LNCaP clone FGC (cell line): ENCODE measurements at regions not wholly inside any gene's neighbourhood (a gene's known extent, or its start where the extent isn't known, plus 50 kb on each side); places are given as distances from the start of the nearest gene placed in this dataset.

ENCODE experiments used
- DNase-seq: peaks from one replicate; pipeline ENCODE4 v3.0.0-alpha.2; 2011; ENCODE audit warnings: low read depth
- H3K4me3 ChIP-seq: 2 replicates; pipeline ENCODE4 v1.5.1; 2011; ENCODE audit warnings: mild to moderate bottlenecking, low read depth, low read length, control low read depth
- CTCF ChIP-seq: IDR thresholded peaks from 2 replicates; pipeline ENCODE4 v1.5.1; 2012; ENCODE audit warnings: mild to moderate bottlenecking; ENCODE audit not compliant: control insufficient read depth, insufficient read depth; ENCODE audit errors: extremely low read depth

- no peak for TF ChIP-seq CTCF
- DNase-seq = no peak
- no peak overlapping the region for H3K4me3 ChIP-seq
These were observed 143.6 kb downstream of the RCHY1 start for GRCh38 chr4:75370576-75370975.

GRCh38 chr4:75345423-75345822, 168.8 kb downstream of the RCHY1 start:
- no peak for TF ChIP-seq CTCF
- DNase-seq = no peak
- no peak overlapping the region for H3K4me3 ChIP-seq

GRCh38 chr4:75344915-75345314, 169.3 kb downstream of the RCHY1 start:
- no peak for TF ChIP-seq CTCF
- H3K4me3 ChIP-seq = no peak overlapping the region
- no peak for DNase-seq

- no peak for TF ChIP-seq CTCF
- DNase-seq = no peak
- H3K4me3 ChIP-seq = no peak overlapping the region
These were observed 170.9 kb downstream of the RCHY1 start for GRCh38 chr4:75343333-75343732.

- H3K4me3 ChIP-seq = no peak overlapping the region
- no peak for DNase-seq
- no peak for TF ChIP-seq CTCF
These were observed 173.6 kb downstream of the RCHY1 start for GRCh38 chr4:75340561-75340960.

GRCh38 chr4:75338352-75338880, 175.8 kb downstream of the RCHY1 start:
- H3K4me3 ChIP-seq = no peak overlapping the region
- no peak for DNase-seq
- no peak for TF ChIP-seq CTCF

GRCh38 chr4:75327804-75328512, 186.2 kb downstream of the RCHY1 start:
- no peak for DNase-seq
- H3K4me3 ChIP-seq = no peak overlapping the region
- no peak for TF ChIP-seq CTCF
